T-helper 2 cell treated with Interferon-gamma antibody and Interleukin-4, amounts not matched to agents 100 ng/mL and 5 ng/mL, for 36 hours (primary cell): ENCODE measurements at regions not wholly inside any gene's neighbourhood (a gene's known extent, or its start where the extent isn't known, plus 50 kb on each side); places are given as distances from the start of the nearest gene placed in this dataset.
"Not testable (repeated sequence)": the region's sequence is repeated elsewhere in the genome, so short reads cannot be mapped to it uniquely, and the experiment has no call there.

ENCODE experiments used
- intact Hi-C: fragments of 100-400 bp; cut with micrococcal nuclease; formaldehyde crosslinking; loops from one replicate; pipeline ENCODE4 v1.15.1; 2023

- intact Hi-C loops: no loop called here
These were observed 203.9 kb downstream of the RAB38 start for GRCh38 chr11:87971354-87971753.

GRCh38 chr11:87970762-87971161 is 204.5 kb downstream of the RAB38 start:
- intact Hi-C loops: no loop called here

GRCh38 chr11:87967459-87967858 is 207.8 kb downstream of the RAB38 start:
- intact Hi-C loops: no loop called here

- intact Hi-C loops: no loop called here
These were observed 208.5 kb downstream of the RAB38 start for GRCh38 chr11:87966694-87967093.

- intact Hi-C loops: no loop called here
These were observed 209.0 kb downstream of the RAB38 start for GRCh38 chr11:87966216-87966615.

GRCh38 chr11:87961606-87962005 is 213.6 kb downstream of the RAB38 start:
- intact Hi-C loops: no loop called here

GRCh38 chr11:87957961-87958360 is 217.3 kb downstream of the RAB38 start:
- intact Hi-C loops: no loop called here

GRCh38 chr11:87954476-87954875 is 220.8 kb downstream of the RAB38 start:
- intact Hi-C loops: no loop called here

GRCh38 chr11:87942786-87943185 is 232.5 kb downstream of the RAB38 start:
- intact Hi-C loops: no loop called here

- intact Hi-C loops: no loop called here
These were observed 241.1 kb downstream of the RAB38 start for GRCh38 chr11:87934182-87934581.

- intact Hi-C loops: no loop called here
These were observed 248.8 kb downstream of the RAB38 start for GRCh38 chr11:87926250-87926970.

- intact Hi-C loops: no loop called here
These were observed 251.1 kb downstream of the RAB38 start for GRCh38 chr11:87924125-87924524.

GRCh38 chr11:87917111-87917510 is 258.1 kb downstream of the RAB38 start:
- intact Hi-C loops: no loop called here

- intact Hi-C loops: no loop called here
These were observed 266.1 kb downstream of the RAB38 start for GRCh38 chr11:87909178-87909577.

- intact Hi-C loops: no loop called here
These were observed 267.2 kb downstream of the RAB38 start for GRCh38 chr11:87908086-87908485.

GRCh38 chr11:87903345-87903744 is 271.9 kb downstream of the RAB38 start:
- intact Hi-C loops: no loop called here

- intact Hi-C loops: no loop called here
These were observed 273.9 kb downstream of the RAB38 start for GRCh38 chr11:87901341-87901740.

- intact Hi-C loops: no loop called here
These were observed 277.3 kb downstream of the RAB38 start for GRCh38 chr11:87897921-87898320.

- intact Hi-C loops: no loop called here
These were observed 278.2 kb downstream of the RAB38 start for GRCh38 chr11:87897071-87897470.

GRCh38 chr11:87894961-87895360 is 280.3 kb downstream of the RAB38 start:
- intact Hi-C loops: no loop called here

- intact Hi-C loops: no loop called here
These were observed 283.0 kb downstream of the RAB38 start for GRCh38 chr11:87892291-87892690.

GRCh38 chr11:87889126-87889525 is 286.1 kb downstream of the RAB38 start:
- intact Hi-C loops: no loop called here

- intact Hi-C loops: not testable (repeated sequence)
These were observed 290.2 kb downstream of the RAB38 start for GRCh38 chr11:87885084-87885483.

GRCh38 chr11:87879118-87879517 is 296.1 kb downstream of the RAB38 start:
- intact Hi-C loops: no loop called here
